ENCODE measurements at regions not wholly inside any gene's neighbourhood (a gene's known extent, or its start where the extent isn't known, plus 50 kb on each side); places are given as distances from the start of the nearest gene placed in this dataset.

GRCh38 chr1:104467590-104467989 is 717.9 kb downstream of the AMY1C start:
- no peaks in the 10 kb centered on the region for H4K20me1 ChIP-seq (ENCODE audit: insufficient read depth)
- intact Hi-C loops (cut with micrococcal nuclease; ENCODE audit: unreplicated experiment), result no loop called here
- H3F3A ChIP-seq (ENCODE audit: insufficient read depth, low read depth), result no peaks in the 10 kb centered on the region
- no peak for TF ChIP-seq CTCF (conservative IDR thresholded peaks at IDR 0.05)
- no peak for TF ChIP-seq EZH2 (IDR thresholded peaks at IDR 0.05; ENCODE audit: low read depth)
- no peaks in the 10 kb centered on the region for H3K79me2 ChIP-seq (ENCODE audit: low read depth)
- ChIA-PET CTCF (no interaction called here), POLR2A (ENCODE audit: unreplicated experiment) (no interaction called here)
- no peaks in the 10 kb centered on the region; the same call in 1 of the 2 replicates for H3K9me3 ChIP-seq (ENCODE audit: insufficient read depth, low read depth)
- no peak overlapping the region for H3K4me3 ChIP-seq
- H3K9me2 ChIP-seq (ENCODE audit: insufficient read depth), result no peaks in the 10 kb centered on the region
- H2AFZ ChIP-seq, result no peak overlapping the region
- no peak overlapping the region for H3K4me2 ChIP-seq
- DNase-seq, result no peak
- H3K27ac ChIP-seq, result no peak overlapping the region
- no peaks in the 10 kb centered on the region for H3K4me1 ChIP-seq (replicated peaks; ENCODE audit: insufficient read depth)
- H3K27me3 ChIP-seq (ENCODE audit: insufficient read depth, low read depth), result no peaks in the 10 kb centered on the region
- H3K36me3 ChIP-seq (ENCODE audit: low read depth), result no peaks in the 10 kb centered on the region
- no TSS peak for BruUV-seq (replicated peaks)

- Histone ChIP-seq H3K27me3 (ENCODE audit: insufficient read depth, low read depth) (no peaks in the 10 kb centered on the region), H3K4me2 (no peak overlapping the region)
- TF ChIP-seq CTCF (conservative IDR thresholded peaks at IDR 0.05) (no peak), EZH2 (IDR thresholded peaks at IDR 0.05; ENCODE audit: low read depth) (no peak)
Observed at GRCh38 chr1:104468282-104468681, 718.6 kb downstream of the AMY1C start.

GRCh38 chr1:104476126-104476525 is 726.4 kb downstream of the AMY1C start:
- no peaks in the 10 kb centered on the region for H3K9me3 ChIP-seq (ENCODE audit: insufficient read depth, low read depth)
- no peaks in the 10 kb centered on the region for H3K4me1 ChIP-seq (replicated peaks; ENCODE audit: insufficient read depth)
- H3K27ac ChIP-seq, result no peak overlapping the region
- H3K4me2 ChIP-seq, result no peak overlapping the region
- intact Hi-C loops (cut with micrococcal nuclease; ENCODE audit: unreplicated experiment), result no loop called here
- no peaks in the 10 kb centered on the region for H4K20me1 ChIP-seq (ENCODE audit: insufficient read depth)
- TF ChIP-seq EZH2 (IDR thresholded peaks at IDR 0.05; ENCODE audit: low read depth) (no peak), CTCF (conservative IDR thresholded peaks at IDR 0.05) (no peak)
- POLR2A ChIA-PET (ENCODE audit: unreplicated experiment), result no interaction called here
- H3K9me2 ChIP-seq (ENCODE audit: insufficient read depth), result no peaks in the 10 kb centered on the region
- no TSS peak for BruUV-seq (replicated peaks)
- no peak overlapping the region for H2AFZ ChIP-seq
- H3K4me3 ChIP-seq, result no peak overlapping the region
- no peaks in the 10 kb centered on the region for H3F3A ChIP-seq (ENCODE audit: insufficient read depth, low read depth)
- no peaks in the 10 kb centered on the region for H3K27me3 ChIP-seq (ENCODE audit: insufficient read depth, low read depth)
- CTCF ChIA-PET, result no interaction called here
- H3K79me2 ChIP-seq (ENCODE audit: low read depth), result no peaks in the 10 kb centered on the region
- DNase-seq, result no peak
- H3K36me3 ChIP-seq (ENCODE audit: low read depth), result no peaks in the 10 kb centered on the region

More at GRCh38 chr1:104468282-104468681, 718.6 kb downstream of the AMY1C start:
- Histone ChIP-seq H3K9me2 (ENCODE audit: insufficient read depth) (no peaks in the 10 kb centered on the region), H3K4me1 (replicated peaks; ENCODE audit: insufficient read depth) (no peaks in the 10 kb centered on the region), H3K4me3 (no peak overlapping the region), H3K79me2 (ENCODE audit: low read depth) (no peaks in the 10 kb centered on the region), H3F3A (ENCODE audit: insufficient read depth, low read depth) (no peaks in the 10 kb centered on the region), H2AFZ (no peak overlapping the region), H3K9me3 (ENCODE audit: insufficient read depth, low read depth) (no peaks in the 10 kb centered on the region; the same call in 1 of the 2 replicates), H3K27ac (no peak overlapping the region), H4K20me1 (ENCODE audit: insufficient read depth) (no peaks in the 10 kb centered on the region), H3K36me3 (ENCODE audit: low read depth) (no peaks in the 10 kb centered on the region)
- no TSS peak for BruUV-seq (replicated peaks)
- CTCF ChIA-PET, result no interaction called here
- no peak for DNase-seq
- intact Hi-C loops (cut with micrococcal nuclease; ENCODE audit: unreplicated experiment), result no loop called here
- POLR2A ChIA-PET (ENCODE audit: unreplicated experiment), result no interaction called here

All from PC-9 (cell line).